SK-N-SH (cell line): ENCODE measurements at regions not wholly inside any gene's neighbourhood (a gene's known extent, or its start where the extent isn't known, plus 50 kb on each side); places are given as distances from the start of the nearest gene placed in this dataset.

Experiments used
- EZH2phosphoT487 ChIP-seq: fragments of 200-600 bp; sonication (generic); IDR thresholded peaks from 2 replicates; pipeline ENCODE4 v1.6.1; 2017; ENCODE audit warnings: low read depth, mixed run types, mild to moderate bottlenecking, antibody characterized with exemption, moderate library complexity, borderline replicate concordance
- FOSL2 ChIP-seq: IDR thresholded peaks from 2 replicates; pipeline ENCODE4 v1.4.0; 2012; ENCODE audit warnings: low read depth, mild to moderate bottlenecking, moderate library complexity, borderline replicate concordance
- POLR2AphosphoS5 ChIP-seq: IDR thresholded peaks from 2 replicates; pipeline ENCODE4 v1.6.1; 2012; ENCODE audit warnings: low read depth, low read length
- SIN3A ChIP-seq: IDR thresholded peaks from 2 replicates; pipeline ENCODE4 v1.6.1; 2012; ENCODE audit warnings: low read depth, mild to moderate bottlenecking, low read length, moderate library complexity, borderline replicate concordance
- SMC3 ChIP-seq: IDR thresholded peaks from 2 replicates; pipeline ENCODE4 v1.6.1; 2012; ENCODE audit warnings: low read depth, low read length, improper control_type of control experiment
- TAF1 ChIP-seq: IDR thresholded peaks from 2 replicates; pipeline ENCODE4 v1.6.1; 2012; ENCODE audit warnings: low read depth, mild to moderate bottlenecking, low read length, moderate library complexity, borderline replicate concordance
- TEAD4 ChIP-seq: IDR thresholded peaks from 2 replicates; pipeline ENCODE4 v1.4.0; 2012; ENCODE audit warnings: mild to moderate bottlenecking, borderline replicate concordance; ENCODE audit not compliant: insufficient read depth
- YY1 ChIP-seq: IDR thresholded peaks from 2 replicates; pipeline ENCODE4 v1.4.0; 2012; ENCODE audit warnings: low read depth, mild to moderate bottlenecking
- TF ChIP-seq, protein P1 (sequence below): fragments of 200-600 bp; sonication (generic); IDR thresholded peaks from 2 replicates; pipeline ENCODE4 v1.6.1; 2017; ENCODE audit warnings: antibody characterized with exemption, mild to moderate bottlenecking, moderate library complexity

DNA sequence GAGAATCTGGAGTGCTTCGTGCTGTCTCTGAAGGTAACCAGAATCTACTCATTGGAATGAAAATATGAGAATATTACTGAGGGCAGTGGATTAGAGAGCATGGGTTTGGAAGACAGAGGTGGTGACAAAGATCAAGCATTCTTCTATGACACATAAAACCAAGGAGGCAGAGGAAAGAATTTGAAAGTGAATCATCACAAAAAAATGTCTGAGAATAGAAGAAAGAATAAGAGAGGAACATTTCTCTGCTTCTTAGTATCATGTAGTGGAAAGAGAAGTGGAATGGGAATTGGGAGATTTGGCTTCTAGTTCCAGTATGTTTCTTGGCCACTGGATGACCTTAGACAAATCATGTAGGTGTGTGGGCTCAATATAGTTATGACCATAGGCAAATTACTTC lies 474.0 kb downstream of the TFAP2B start:
- TF ChIP-seq, protein P1, sequence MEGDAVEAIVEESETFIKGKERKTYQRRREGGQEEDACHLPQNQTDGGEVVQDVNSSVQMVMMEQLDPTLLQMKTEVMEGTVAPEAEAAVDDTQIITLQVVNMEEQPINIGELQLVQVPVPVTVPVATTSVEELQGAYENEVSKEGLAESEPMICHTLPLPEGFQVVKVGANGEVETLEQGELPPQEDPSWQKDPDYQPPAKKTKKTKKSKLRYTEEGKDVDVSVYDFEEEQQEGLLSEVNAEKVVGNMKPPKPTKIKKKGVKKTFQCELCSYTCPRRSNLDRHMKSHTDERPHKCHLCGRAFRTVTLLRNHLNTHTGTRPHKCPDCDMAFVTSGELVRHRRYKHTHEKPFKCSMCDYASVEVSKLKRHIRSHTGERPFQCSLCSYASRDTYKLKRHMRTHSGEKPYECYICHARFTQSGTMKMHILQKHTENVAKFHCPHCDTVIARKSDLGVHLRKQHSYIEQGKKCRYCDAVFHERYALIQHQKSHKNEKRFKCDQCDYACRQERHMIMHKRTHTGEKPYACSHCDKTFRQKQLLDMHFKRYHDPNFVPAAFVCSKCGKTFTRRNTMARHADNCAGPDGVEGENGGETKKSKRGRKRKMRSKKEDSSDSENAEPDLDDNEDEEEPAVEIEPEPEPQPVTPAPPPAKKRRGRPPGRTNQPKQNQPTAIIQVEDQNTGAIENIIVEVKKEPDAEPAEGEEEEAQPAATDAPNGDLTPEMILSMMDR: no peak
- TF ChIP-seq POLR2AphosphoS5: no peak
- TF ChIP-seq SIN3A: no peak
- no peak for TF ChIP-seq TAF1
- no peak for TF ChIP-seq TEAD4
- no peak for TF ChIP-seq EZH2phosphoT487
- TF ChIP-seq YY1: no peak
- no peak for TF ChIP-seq FOSL2
- no peak for TF ChIP-seq SMC3
